Right atrium auricular region (tissue), 2 donors: ENCODE measurements at regions not wholly inside any gene's neighbourhood (a gene's known extent, or its start where the extent isn't known, plus 50 kb on each side); places are given as distances from the start of the nearest gene placed in this dataset.

Experiments
- DNase-seq: peaks from one replicate; pipeline ENCODE4 v3.0.0-alpha.2; 2019; ENCODE audit warnings: low spot score
- H3K27ac ChIP-seq, 2 donors: fragments of 200-600 bp; sonication (generic); 1 replicate in 1 of 2; 2 replicates in 1 of 2; pipeline ENCODE4 v1.5.1; 2016 to 2019
- H3K27me3 ChIP-seq, 2 donors: fragments of 200-600 bp; sonication (generic); one replicate each; pipeline versions ENCODE4 v1.5.1 to v1.6.0; 2017 to 2019
- H3K36me3 ChIP-seq: fragments of 200-600 bp; sonication (generic); one replicate; pipeline ENCODE4 v1.5.1; 2016
- H3K4me1 ChIP-seq, 2 donors: fragments of 200-600 bp; sonication (generic); one replicate each; pipeline versions ENCODE4 v1.5.1 to v1.6.0; 2017 to 2019
- H3K4me3 ChIP-seq, 2 donors: fragments of 200-600 bp; sonication (generic); 1 replicate in 1 of 2; 2 replicates in 1 of 2; pipeline ENCODE4 v1.5.1; 2017 to 2019; ENCODE audit warnings: mild to moderate bottlenecking in 1 of 2, moderate library complexity in 1 of 2
- H3K9me3 ChIP-seq, 2 donors: fragments of 200-600 bp; sonication (generic); one replicate each; pipeline ENCODE4 v1.5.1; 2019
- TF ChIP-seq, protein P1 (sequence below), 2 donors: fragments of 200-600 bp; sonication (generic); IDR thresholded peaks; one replicate each; pipeline ENCODE4 v1.5.1; 2019; ENCODE audit warnings: antibody characterized with exemption in 2 of 2

DNA sequence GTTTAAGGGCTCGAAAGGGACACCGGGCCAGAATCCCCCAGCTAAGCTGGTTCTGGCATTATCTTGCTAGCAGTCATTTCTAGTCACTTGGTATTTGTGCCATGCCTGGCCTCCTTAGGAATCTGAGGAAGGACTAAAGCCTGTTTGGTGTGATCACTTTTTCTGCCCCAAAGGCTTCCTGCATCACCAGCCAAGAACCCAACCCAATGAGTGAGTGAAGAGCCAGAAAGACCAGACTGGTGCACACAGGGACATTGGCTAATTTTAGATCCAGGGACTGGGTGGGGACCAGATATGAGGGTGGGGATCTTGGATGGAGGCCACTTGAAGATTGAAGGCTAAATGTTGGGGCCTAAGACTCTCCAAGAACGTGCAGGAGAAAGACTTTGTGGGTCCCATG is 411.9 kb upstream of the TNP1 start:
- TF ChIP-seq, protein P1, sequence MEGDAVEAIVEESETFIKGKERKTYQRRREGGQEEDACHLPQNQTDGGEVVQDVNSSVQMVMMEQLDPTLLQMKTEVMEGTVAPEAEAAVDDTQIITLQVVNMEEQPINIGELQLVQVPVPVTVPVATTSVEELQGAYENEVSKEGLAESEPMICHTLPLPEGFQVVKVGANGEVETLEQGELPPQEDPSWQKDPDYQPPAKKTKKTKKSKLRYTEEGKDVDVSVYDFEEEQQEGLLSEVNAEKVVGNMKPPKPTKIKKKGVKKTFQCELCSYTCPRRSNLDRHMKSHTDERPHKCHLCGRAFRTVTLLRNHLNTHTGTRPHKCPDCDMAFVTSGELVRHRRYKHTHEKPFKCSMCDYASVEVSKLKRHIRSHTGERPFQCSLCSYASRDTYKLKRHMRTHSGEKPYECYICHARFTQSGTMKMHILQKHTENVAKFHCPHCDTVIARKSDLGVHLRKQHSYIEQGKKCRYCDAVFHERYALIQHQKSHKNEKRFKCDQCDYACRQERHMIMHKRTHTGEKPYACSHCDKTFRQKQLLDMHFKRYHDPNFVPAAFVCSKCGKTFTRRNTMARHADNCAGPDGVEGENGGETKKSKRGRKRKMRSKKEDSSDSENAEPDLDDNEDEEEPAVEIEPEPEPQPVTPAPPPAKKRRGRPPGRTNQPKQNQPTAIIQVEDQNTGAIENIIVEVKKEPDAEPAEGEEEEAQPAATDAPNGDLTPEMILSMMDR (IDR thresholded peaks at IDR 0.05), result no peak
- peaks cover 0 to 8% of the 10 kb centered on the region in 2 donors for H3K4me1 ChIP-seq

GRCh38 chr2:217270485-217271121 is 410.7 kb upstream of the TNP1 start:
- Histone ChIP-seq H3K4me3 (no peak overlapping the region), H3K27ac (no peak overlapping the region), H3K4me1 (peaks cover 0 to 8% of the 10 kb centered on the region in 2 donors), H3K9me3 (peaks cover 0 to 17% of the 10 kb centered on the region in 2 donors), H3K36me3 (no peaks in the 10 kb centered on the region), H3K27me3 (no peaks in the 10 kb centered on the region)
- TF ChIP-seq, protein P1 (IDR thresholded peaks at IDR 0.05), result no peak
- no peak for DNase-seq

More for the DNA sequence above, 411.9 kb upstream of the TNP1 start:
- Histone ChIP-seq H3K9me3 (peaks cover 0 to 15% of the 10 kb centered on the region in 2 donors), H3K36me3 (no peaks in the 10 kb centered on the region), H3K27me3 (no peaks in the 10 kb centered on the region), H3K27ac (no peak overlapping the region), H3K4me3 (no peak overlapping the region)
- no peak for DNase-seq

DNA sequence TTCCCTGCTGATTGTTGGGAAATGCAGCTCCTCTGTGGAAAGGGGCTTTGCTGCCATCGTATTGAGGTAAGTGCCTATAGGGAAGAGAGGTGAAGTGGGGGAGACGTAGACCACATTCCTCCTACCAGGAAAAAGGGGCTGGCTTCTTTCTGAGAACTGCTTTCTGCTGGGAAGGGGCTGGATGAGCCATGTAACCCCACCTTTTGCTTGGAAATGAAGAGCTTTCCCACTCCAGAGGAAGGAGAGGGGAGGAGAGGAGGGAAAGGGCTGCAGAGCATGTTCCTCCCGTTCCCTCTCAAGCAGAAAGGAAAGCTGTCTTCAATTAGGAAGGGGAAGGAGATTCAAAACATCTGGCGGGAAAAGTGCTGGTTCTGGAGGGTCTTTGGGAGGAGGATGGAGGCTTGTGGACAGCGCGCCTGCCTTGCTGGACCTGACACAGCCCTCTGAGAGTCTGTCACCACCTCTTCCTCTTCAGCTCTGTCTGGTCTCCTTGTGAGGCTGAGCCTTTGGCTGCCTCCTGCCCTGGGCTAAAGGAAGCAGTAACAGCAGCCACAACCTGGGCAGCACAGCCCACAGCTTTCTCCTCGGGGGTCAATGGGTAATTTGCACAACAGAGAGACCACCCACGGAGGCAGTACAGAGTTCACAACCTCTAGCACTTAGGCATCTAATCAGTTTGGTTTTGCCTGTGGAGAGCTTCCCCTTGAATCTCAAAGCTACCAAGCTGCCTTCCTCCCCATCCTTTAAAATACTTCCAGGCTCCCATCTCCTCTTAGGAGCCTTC is 410.0 kb upstream of the TNP1 start:
- H3K9me3 ChIP-seq, result peaks cover 0 to 17% of the 10 kb centered on the region in 2 donors
- H3K27ac ChIP-seq, result no peak overlapping the region
- no peaks in the 10 kb centered on the region for H3K36me3 ChIP-seq
- no peaks in the 10 kb centered on the region for H3K27me3 ChIP-seq
- no peak for DNase-seq
- no peak overlapping the region for H3K4me3 ChIP-seq
- peaks cover 0 to 8% of the 10 kb centered on the region in 2 donors for H3K4me1 ChIP-seq
- TF ChIP-seq, protein P1 (IDR thresholded peaks at IDR 0.05), result no peak

DNA sequence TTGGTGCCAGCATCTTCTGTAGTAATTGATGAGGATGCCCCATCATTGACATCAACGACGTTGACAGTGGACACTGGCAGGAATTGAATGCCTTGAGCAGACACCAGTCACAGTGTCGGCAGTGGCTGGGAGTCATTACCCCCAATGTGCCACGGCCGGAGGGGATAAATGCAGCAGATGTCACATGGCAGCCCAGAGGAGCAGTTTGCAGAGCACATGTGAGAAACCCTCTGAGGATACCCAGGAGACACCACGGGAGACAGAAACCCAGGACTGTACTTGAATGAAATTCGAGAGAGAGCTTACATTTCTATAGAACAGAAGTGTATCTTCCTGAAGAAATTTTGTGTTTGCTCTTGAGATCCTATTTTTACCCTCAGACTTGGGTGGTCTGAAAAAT is 409.1 kb upstream of the TNP1 start:
- TF ChIP-seq, protein P1 (IDR thresholded peaks at IDR 0.05), result no peak
- DNase-seq, result no peak

GRCh38 chr2:217267758-217268157 is 407.9 kb upstream of the TNP1 start:
- no peaks in the 10 kb centered on the region for H3K27me3 ChIP-seq
- peaks cover 0 to 8% of the 10 kb centered on the region in 2 donors for H3K4me1 ChIP-seq
- peaks cover 0 to 17% of the 10 kb centered on the region in 2 donors for H3K9me3 ChIP-seq
- no peaks in the 10 kb centered on the region for H3K36me3 ChIP-seq
- TF ChIP-seq, protein P1 (IDR thresholded peaks at IDR 0.05), result no peak
- no peak overlapping the region for H3K27ac ChIP-seq
- H3K4me3 ChIP-seq, result no peak overlapping the region
- no peak for DNase-seq

More for the DNA sequence above, 409.1 kb upstream of the TNP1 start:
- H3K4me3 ChIP-seq, result no peak overlapping the region
- H3K36me3 ChIP-seq, result no peaks in the 10 kb centered on the region
- H3K4me1 ChIP-seq, result peaks cover 0 to 8% of the 10 kb centered on the region in 2 donors
- H3K27me3 ChIP-seq, result no peaks in the 10 kb centered on the region
- H3K27ac ChIP-seq, result no peak overlapping the region
- peaks cover 0 to 17% of the 10 kb centered on the region in 2 donors for H3K9me3 ChIP-seq
